ENCODE measurements at regions not wholly inside any gene's neighbourhood (a gene's known extent, or its start where the extent isn't known, plus 50 kb on each side); places are given as distances from the start of the nearest gene placed in this dataset.
A peak's percentile ranks its signal among the peaks of the same experiment; 100 is the strongest.

- H3K4me1 ChIP-seq, result peaks cover 91% of the 10 kb centered on the region
- no peaks in the 10 kb centered on the region for H3K27me3 ChIP-seq
- no peaks in the 10 kb centered on the region for H3K9me3 ChIP-seq
- H3K27ac ChIP-seq, result peak overlapping the region; percentile 56; the same call in 1 of the 2 replicates
- H3K36me3 ChIP-seq, result peaks cover 4% of the 10 kb centered on the region; the same call in 1 of the 2 replicates
- peaks cover 35% of the 10 kb centered on the region for H4K20me1 ChIP-seq
- H3K9ac ChIP-seq, result no peak overlapping the region
- TF ChIP-seq Cebpa-rat (IDR thresholded peaks at IDR 0.05), result no peak
- no peak overlapping the region for H3K4me3 ChIP-seq
- peak overlapping the region; percentile 78 for H3K4me2 ChIP-seq
Observed at GRCh38 chr2:128502200-128502599, 183.5 kb upstream of the HS6ST1 start.

GRCh38 chr2:128502638-128503246, 184.1 kb upstream of the HS6ST1 start:
- Histone ChIP-seq H3K27me3 (no peaks in the 10 kb centered on the region), H3K27ac (peak overlapping the region; percentile 37; the same call in 1 of the 2 replicates), H3K4me1 (peaks cover 91% of the 10 kb centered on the region), H3K9ac (no peak overlapping the region), H3K36me3 (no peaks in the 10 kb centered on the region), H3K9me3 (no peaks in the 10 kb centered on the region), H4K20me1 (peaks cover 35% of the 10 kb centered on the region), H3K4me3 (no peak overlapping the region), H3K4me2 (peak overlapping the region; percentile 78)
- no peak for TF ChIP-seq Cebpa-rat (IDR thresholded peaks at IDR 0.05)

GRCh38 chr2:128503399-128504245, 185.0 kb upstream of the HS6ST1 start:
- TF ChIP-seq Cebpa-rat (IDR thresholded peaks at IDR 0.05), result no peak
- H3K4me2 ChIP-seq, result peak overlapping the region; percentile 78
- peaks cover 34% of the 10 kb centered on the region for H4K20me1 ChIP-seq
- peak overlapping the region; percentile 75 for H3K27ac ChIP-seq
- peak overlapping the region; percentile 22 for H3K9ac ChIP-seq
- H3K9me3 ChIP-seq, result 0 out of 2 replicates have a peak, but pooled peaks cover 1% of the 10 kb centered on the region
- H3K27me3 ChIP-seq, result no peaks in the 10 kb centered on the region
- H3K4me1 ChIP-seq, result peaks cover 85% of the 10 kb centered on the region
- H3K36me3 ChIP-seq, result no peaks in the 10 kb centered on the region
- H3K4me3 ChIP-seq, result no peak overlapping the region

GRCh38 chr2:128504246-128505149, 185.8 kb upstream of the HS6ST1 start:
- peak overlapping the region; percentile 78 for H3K4me2 ChIP-seq
- H3K27me3 ChIP-seq, result no peaks in the 10 kb centered on the region
- H3K27ac ChIP-seq, result peak overlapping the region; percentile 75
- H3K9ac ChIP-seq, result peak overlapping the region; percentile 22; the same call in 1 of the 2 replicates
- peaks cover 76% of the 10 kb centered on the region for H3K4me1 ChIP-seq
- peaks cover 26% of the 10 kb centered on the region for H4K20me1 ChIP-seq
- H3K9me3 ChIP-seq, result 0 out of 2 replicates have a peak, but pooled peaks cover 4% of the 10 kb centered on the region
- TF ChIP-seq Cebpa-rat (IDR thresholded peaks at IDR 0.05), result no peak
- no peak overlapping the region for H3K4me3 ChIP-seq
- no peaks in the 10 kb centered on the region for H3K36me3 ChIP-seq

- Histone ChIP-seq H3K27ac (peak overlapping the region; percentile 75), H3K9ac (peak overlapping the region; percentile 18; the same call in 1 of the 2 replicates), H3K27me3 (no peaks in the 10 kb centered on the region), H3K9me3 (0 out of 2 replicates have a peak, but pooled peaks cover 4% of the 10 kb centered on the region), H3K4me1 (peaks cover 70% of the 10 kb centered on the region), H3K4me3 (no peak overlapping the region), H3K4me2 (peak overlapping the region; percentile 78), H3K36me3 (no peaks in the 10 kb centered on the region), H4K20me1 (peaks cover 22% of the 10 kb centered on the region)
- TF ChIP-seq Cebpa-rat (IDR thresholded peaks at IDR 0.05), result no peak
Observed at GRCh38 chr2:128505150-128505490, 186.5 kb upstream of the HS6ST1 start.

- Histone ChIP-seq H4K20me1 (peaks cover 21% of the 10 kb centered on the region), H3K27ac (no peak overlapping the region), H3K4me3 (no peak overlapping the region), H3K4me2 (peak overlapping the region; percentile 78), H3K4me1 (peaks cover 62% of the 10 kb centered on the region), H3K9me3 (0 out of 2 replicates have a peak, but pooled peaks cover 4% of the 10 kb centered on the region), H3K36me3 (peaks cover 1% of the 10 kb centered on the region; the same call in 1 of the 2 replicates), H3K9ac (no peak overlapping the region), H3K27me3 (no peaks in the 10 kb centered on the region)
- no peak for TF ChIP-seq Cebpa-rat (IDR thresholded peaks at IDR 0.05)
Observed at GRCh38 chr2:128505575-128506526, 187.2 kb upstream of the HS6ST1 start.

GRCh38 chr2:128506534-128506933, 187.9 kb upstream of the HS6ST1 start:
- TF ChIP-seq Cebpa-rat (IDR thresholded peaks at IDR 0.05), result no peak
- Histone ChIP-seq H3K9ac (no peak overlapping the region), H3K36me3 (peaks cover 8% of the 10 kb centered on the region; the same call in 1 of the 2 replicates), H4K20me1 (peaks cover 14% of the 10 kb centered on the region), H3K4me3 (no peak overlapping the region), H3K9me3 (0 out of 2 replicates have a peak, but pooled peaks cover 4% of the 10 kb centered on the region), H3K27ac (no peak overlapping the region), H3K4me2 (peak overlapping the region; percentile 27; the same call in 1 of the 2 replicates), H3K27me3 (no peaks in the 10 kb centered on the region), H3K4me1 (peaks cover 55% of the 10 kb centered on the region)

- Histone ChIP-seq H3K9me3 (0 out of 2 replicates have a peak, but pooled peaks cover 4% of the 10 kb centered on the region), H3K9ac (no peak overlapping the region), H3K27me3 (no peaks in the 10 kb centered on the region), H4K20me1 (no peaks in the 10 kb centered on the region), H3K4me3 (no peak overlapping the region), H3K27ac (no peak overlapping the region), H3K36me3 (peaks cover 25% of the 10 kb centered on the region; the same call in 1 of the 2 replicates), H3K4me1 (peaks cover 35% of the 10 kb centered on the region), H3K4me2 (no peak overlapping the region)
- no peak for TF ChIP-seq Cebpa-rat (IDR thresholded peaks at IDR 0.05)
Observed at GRCh38 chr2:128510701-128511397, 192.2 kb upstream of the HS6ST1 start.

Data from BLaER1 (cell line).